ENCODE measurements at regions not wholly inside any gene's neighbourhood (a gene's known extent, or its start where the extent isn't known, plus 50 kb on each side); places are given as distances from the start of the nearest gene placed in this dataset.

DNA sequence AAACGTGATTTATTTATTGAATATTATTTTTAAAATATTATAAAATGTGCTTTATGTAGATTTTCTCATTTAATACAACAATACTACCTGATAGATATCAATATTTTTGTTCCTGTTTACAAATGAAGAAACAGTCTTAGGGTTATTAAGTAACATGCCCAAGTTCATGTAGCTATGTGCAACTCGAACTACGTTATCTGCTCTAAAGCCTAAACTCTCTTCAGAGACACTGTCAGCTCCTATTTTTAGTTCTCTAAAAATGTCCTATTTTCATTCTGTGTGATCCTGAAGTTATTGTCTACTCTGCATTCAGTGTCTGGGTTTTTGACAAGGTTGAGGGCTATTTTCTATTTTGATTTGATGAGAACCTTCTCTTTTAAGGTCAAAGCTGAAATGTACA lies 550.1 kb upstream of the B3GALT2 start:
- TF ChIP-seq, protein P1, sequence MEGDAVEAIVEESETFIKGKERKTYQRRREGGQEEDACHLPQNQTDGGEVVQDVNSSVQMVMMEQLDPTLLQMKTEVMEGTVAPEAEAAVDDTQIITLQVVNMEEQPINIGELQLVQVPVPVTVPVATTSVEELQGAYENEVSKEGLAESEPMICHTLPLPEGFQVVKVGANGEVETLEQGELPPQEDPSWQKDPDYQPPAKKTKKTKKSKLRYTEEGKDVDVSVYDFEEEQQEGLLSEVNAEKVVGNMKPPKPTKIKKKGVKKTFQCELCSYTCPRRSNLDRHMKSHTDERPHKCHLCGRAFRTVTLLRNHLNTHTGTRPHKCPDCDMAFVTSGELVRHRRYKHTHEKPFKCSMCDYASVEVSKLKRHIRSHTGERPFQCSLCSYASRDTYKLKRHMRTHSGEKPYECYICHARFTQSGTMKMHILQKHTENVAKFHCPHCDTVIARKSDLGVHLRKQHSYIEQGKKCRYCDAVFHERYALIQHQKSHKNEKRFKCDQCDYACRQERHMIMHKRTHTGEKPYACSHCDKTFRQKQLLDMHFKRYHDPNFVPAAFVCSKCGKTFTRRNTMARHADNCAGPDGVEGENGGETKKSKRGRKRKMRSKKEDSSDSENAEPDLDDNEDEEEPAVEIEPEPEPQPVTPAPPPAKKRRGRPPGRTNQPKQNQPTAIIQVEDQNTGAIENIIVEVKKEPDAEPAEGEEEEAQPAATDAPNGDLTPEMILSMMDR (IDR thresholded peaks at IDR 0.05; ENCODE audit: extremely low read depth in 1 of 2, insufficient read depth in 1 of 2, low read depth in 1 of 2, low read length in 2 of 2): no peak
- TF ChIP-seq MYC (IDR thresholded peaks at IDR 0.05; ENCODE audit: low read depth, low read length) (no peak), EZH2 (IDR thresholded peaks at IDR 0.05; ENCODE audit: borderline replicate concordance, low read depth, low read length, severe bottlenecking) (no peak), POLR2A (IDR thresholded peaks at IDR 0.05; ENCODE audit: low read depth, low read length) (no peak), JUN (IDR thresholded peaks at IDR 0.05; ENCODE audit: borderline replicate concordance, insufficient read depth, insufficient read length, low read depth) (no peak), GATA2 (IDR thresholded peaks at IDR 0.05; ENCODE audit: insufficient read depth, insufficient read length, low read depth, low read length) (no peak), POLR2AphosphoS5 (IDR thresholded peaks at IDR 0.05; ENCODE audit: insufficient read depth, low read depth, low read length) (no peak)
